C4-2B (cell line): ENCODE measurements at regions not wholly inside any gene's neighbourhood (a gene's known extent, or its start where the extent isn't known, plus 50 kb on each side); places are given as distances from the start of the nearest gene placed in this dataset.

Source experiments
- H3K27ac ChIP-seq: fragments of 450-650 bp; 2 replicates; pipeline ENCODE4 v1.5.1; 2017
- CTCF ChIP-seq: fragments of 450-650 bp; conservative IDR thresholded peaks from 2 replicates; pipeline ENCODE4 v1.5.1; 2017; ENCODE audit warnings: mild to moderate bottlenecking
- ZFX ChIP-seq: fragments of 450-650 bp; IDR thresholded peaks from 2 replicates; pipeline ENCODE4 v1.6.1; 2017

DNA sequence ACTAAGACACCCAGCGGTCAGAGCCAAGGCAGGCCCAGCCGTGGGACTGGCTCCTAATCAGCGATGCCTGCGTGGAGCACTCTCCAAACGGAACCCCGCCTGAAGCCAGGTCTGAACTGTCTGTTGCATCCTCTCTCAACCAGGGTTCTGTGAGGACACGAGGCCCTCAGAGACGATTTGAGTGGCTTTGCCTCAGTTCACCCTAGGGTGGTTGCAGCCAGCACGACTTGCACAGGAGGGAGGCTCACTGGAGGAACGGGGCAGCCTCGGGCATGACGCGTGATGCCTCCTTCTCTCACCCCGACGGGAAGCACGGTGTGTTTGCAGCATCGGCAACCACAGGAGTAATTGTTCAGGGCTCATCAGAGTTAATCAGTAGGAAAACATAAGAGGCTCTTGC is 336.4 kb downstream of the EIPR1 start:
- no peak for TF ChIP-seq CTCF
- no peak for TF ChIP-seq ZFX

DNA sequence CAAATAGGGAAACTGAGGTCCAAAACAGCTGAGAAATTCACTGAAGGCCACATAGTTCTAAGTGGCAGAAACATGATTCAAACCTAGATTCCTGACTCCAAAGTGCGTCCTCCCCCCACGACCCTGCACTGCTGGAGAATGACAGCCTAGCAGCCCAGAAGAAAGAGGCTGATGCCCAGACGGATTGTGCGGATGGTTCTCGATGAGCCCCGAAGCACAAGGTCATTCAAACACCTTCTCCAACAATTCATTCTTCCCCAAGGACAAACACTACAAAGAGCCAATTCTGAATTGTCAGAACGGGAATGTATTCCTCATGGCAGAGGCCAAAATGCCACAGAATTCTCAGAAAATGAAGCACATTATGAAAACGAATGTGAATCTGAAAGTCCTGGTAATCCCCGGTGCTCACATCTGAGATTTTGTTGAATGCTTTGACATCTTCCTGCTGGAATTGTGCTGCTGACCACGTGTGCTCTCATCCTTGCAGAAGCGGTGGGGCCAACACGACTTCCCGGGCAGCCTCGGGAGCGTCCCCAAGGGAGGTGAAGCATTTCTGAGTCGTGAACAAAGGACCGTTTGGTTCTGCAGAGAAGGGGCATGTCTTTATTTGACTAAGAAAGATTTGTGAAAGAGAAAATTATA is 337.0 kb downstream of the EIPR1 start:
- TF ChIP-seq CTCF (no peak), ZFX (no peak)
- H3K27ac ChIP-seq: no peak overlapping the region

More for the DNA sequence above, 336.4 kb downstream of the EIPR1 start:
- no peak overlapping the region for H3K27ac ChIP-seq

- no peak overlapping the region for H3K27ac ChIP-seq
These were observed 337.6 kb downstream of the EIPR1 start for GRCh38 chr2:3040066-3040428.

DNA sequence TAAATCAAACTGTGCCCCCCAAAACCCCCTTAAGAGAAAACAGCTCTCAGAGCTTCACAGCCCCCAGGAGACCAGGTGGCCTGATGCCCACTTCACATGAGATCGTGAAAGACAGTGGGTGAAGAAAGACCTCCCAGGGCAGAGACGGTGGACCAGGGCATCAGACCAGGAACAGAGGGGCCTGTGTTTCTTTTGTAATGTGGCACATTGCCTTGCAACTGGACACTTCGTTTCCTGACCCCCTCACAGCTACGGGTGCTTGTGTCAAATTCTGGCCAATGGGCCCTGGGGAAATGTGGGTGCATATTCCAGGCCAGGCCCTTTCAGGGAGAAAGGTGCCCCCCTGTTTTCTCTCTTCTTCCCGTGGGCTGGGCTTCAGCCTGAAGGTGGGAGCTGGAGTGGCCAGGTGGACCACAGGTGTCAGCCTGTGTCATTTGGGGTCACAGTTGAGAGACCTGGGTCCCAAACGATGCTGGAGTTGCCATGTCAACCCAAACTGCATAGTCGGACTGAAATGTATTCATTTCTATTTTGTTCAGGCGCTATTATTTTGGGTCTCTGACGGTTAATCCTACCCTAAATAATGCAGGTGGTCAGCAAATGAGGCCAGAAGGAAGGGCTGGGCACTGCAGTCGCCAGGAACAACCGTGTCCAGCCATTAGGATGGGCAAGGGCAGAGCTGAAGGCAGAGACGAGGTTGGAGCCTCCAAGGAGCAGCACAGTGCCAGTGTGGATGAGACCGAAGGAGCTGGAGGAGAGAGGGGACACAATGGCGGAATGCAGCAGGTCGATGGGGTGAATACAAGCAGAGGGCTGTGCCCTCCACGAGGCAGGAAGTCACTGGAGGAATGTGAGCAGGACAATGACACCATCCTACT is 338.2 kb downstream of the EIPR1 start:
- TF ChIP-seq ZFX (no peak), CTCF (no peak)

More at GRCh38 chr2:3040066-3040428, 337.6 kb downstream of the EIPR1 start:
- TF ChIP-seq ZFX: no peak
- no peak for TF ChIP-seq CTCF

GRCh38 chr2:3038636-3039035 is 339.0 kb downstream of the EIPR1 start:
- TF ChIP-seq CTCF: no peak
- TF ChIP-seq ZFX: no peak
- no peak overlapping the region for H3K27ac ChIP-seq

More for the DNA sequence above, 338.2 kb downstream of the EIPR1 start:
- H3K27ac ChIP-seq: no peak overlapping the region

GRCh38 chr2:3037196-3038194 is 340.1 kb downstream of the EIPR1 start:
- TF ChIP-seq ZFX: no peak
- TF ChIP-seq CTCF: no peak
- no peak overlapping the region for H3K27ac ChIP-seq
